ENCODE measurements at regions not wholly inside any gene's neighbourhood (a gene's known extent, or its start where the extent isn't known, plus 50 kb on each side); places are given as distances from the start of the nearest gene placed in this dataset.

- Histone ChIP-seq H3K4me3 (ENCODE audit: low read length in 2 of 2) (no peak overlapping the region), H3K9ac (ENCODE audit: low read length in 2 of 2) (no peak overlapping the region), H3K4me1 (ENCODE audit: control insufficient read depth, insufficient read depth, low read length) (no peaks in the 10 kb centered on the region), H3K36me3 (ENCODE audit: control insufficient read depth in 2 of 2, insufficient read depth in 2 of 2, low read length in 2 of 2) (no peaks in the 10 kb centered on the region), H3K9me3 (ENCODE audit: control insufficient read depth in 2 of 2, low read length in 2 of 2) (no peaks in the 10 kb centered on the region), H3K27ac (ENCODE audit: low read length) (no peak overlapping the region), H3K27me3 (ENCODE audit: control insufficient read depth in 1 of 2, insufficient read depth in 2 of 2, low read length in 2 of 2) (no peaks in the 10 kb centered on the region)
Observed at GRCh38 chr1:209249785-209250440, 333.6 kb upstream of the CAMK1G start.

DNA sequence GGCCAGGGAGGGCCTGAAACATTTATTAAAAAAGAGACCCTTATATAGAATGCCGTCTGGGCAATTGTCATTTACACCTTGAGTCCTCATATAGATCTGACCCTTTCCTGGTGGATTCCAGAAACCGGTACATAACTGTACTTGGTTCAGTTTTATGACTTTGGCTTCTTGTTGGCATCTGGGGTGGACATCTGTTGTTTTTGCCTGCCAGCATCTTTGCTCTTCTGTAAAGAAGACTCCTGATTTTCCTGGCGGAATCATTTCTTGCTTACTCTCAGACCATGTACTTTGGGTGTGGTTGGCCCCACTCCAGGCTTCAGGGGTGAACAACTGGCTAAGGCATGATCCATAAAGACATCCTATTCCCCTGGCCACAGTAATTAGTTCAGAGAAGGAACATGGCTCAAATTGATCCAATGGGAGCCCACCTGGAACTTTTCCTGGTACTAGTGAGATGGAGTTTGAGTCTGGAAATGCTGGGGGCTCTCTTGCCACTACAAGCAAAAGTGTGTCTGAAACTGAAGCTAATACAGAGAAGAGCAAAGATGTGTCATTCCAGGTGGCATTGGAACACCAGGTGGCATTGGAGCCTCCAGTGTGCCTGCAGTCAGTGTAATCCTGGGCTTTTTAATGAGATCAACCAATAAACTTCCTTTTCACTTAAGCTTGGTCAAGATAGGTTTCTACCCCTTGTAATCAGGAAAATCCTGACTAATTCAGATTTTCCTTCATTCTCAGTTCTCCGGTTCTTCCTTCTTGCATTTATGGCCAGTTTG, 332.5 kb upstream of the CAMK1G start:
- H3K27me3 ChIP-seq (ENCODE audit: control insufficient read depth in 1 of 2, insufficient read depth in 2 of 2, low read length in 2 of 2), result no peaks in the 10 kb centered on the region
- H3K9me3 ChIP-seq (ENCODE audit: control insufficient read depth in 2 of 2, low read length in 2 of 2), result no peaks in the 10 kb centered on the region
- H3K9ac ChIP-seq (ENCODE audit: low read length in 2 of 2), result no peak overlapping the region
- H3K27ac ChIP-seq (ENCODE audit: low read length), result no peak overlapping the region
- H3K4me1 ChIP-seq (ENCODE audit: control insufficient read depth, insufficient read depth, low read length), result no peaks in the 10 kb centered on the region
- H3K4me3 ChIP-seq (ENCODE audit: low read length in 2 of 2), result no peak overlapping the region
- H3K36me3 ChIP-seq (ENCODE audit: control insufficient read depth in 2 of 2, insufficient read depth in 2 of 2, low read length in 2 of 2), result no peaks in the 10 kb centered on the region

- Histone ChIP-seq H3K9ac (ENCODE audit: low read length in 2 of 2) (no peak overlapping the region), H3K36me3 (ENCODE audit: control insufficient read depth in 2 of 2, insufficient read depth in 2 of 2, low read length in 2 of 2) (no peaks in the 10 kb centered on the region), H3K9me3 (ENCODE audit: control insufficient read depth in 2 of 2, low read length in 2 of 2) (peaks cover 4 to 11% of the 10 kb centered on the region in 2 donors), H3K4me1 (ENCODE audit: control insufficient read depth, insufficient read depth, low read length) (no peaks in the 10 kb centered on the region), H3K4me3 (ENCODE audit: low read length in 2 of 2) (no peak overlapping the region), H3K27ac (ENCODE audit: low read length) (no peak overlapping the region), H3K27me3 (ENCODE audit: control insufficient read depth in 1 of 2, insufficient read depth in 2 of 2, low read length in 2 of 2) (no peaks in the 10 kb centered on the region)
Observed at GRCh38 chr1:209256766-209257350, 326.7 kb upstream of the CAMK1G start.

DNA sequence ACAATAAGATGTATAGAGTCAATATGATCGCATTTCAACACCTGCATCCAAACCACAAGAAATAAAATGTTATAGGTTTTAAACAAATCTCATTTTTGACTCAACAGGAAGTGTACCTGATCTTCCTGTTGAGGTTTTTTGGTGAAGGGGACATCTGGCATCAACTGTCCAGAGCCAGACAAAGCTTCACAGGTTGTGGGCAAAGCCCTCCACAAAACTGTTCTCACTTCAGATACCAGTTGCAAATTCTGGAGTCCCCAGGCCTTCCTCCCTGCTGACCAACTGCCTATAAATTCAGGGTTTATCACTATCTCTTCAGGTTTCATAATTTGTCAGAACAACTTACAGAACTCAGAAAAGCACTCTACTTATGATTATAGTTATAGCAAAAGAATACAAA, 326.1 kb upstream of the CAMK1G start:
- H3K4me3 ChIP-seq (ENCODE audit: low read length in 2 of 2), result no peak overlapping the region
- H3K4me1 ChIP-seq (ENCODE audit: control insufficient read depth, insufficient read depth, low read length), result no peaks in the 10 kb centered on the region
- no peaks in the 10 kb centered on the region for H3K27me3 ChIP-seq (ENCODE audit: control insufficient read depth in 1 of 2, insufficient read depth in 2 of 2, low read length in 2 of 2)
- no peaks in the 10 kb centered on the region for H3K36me3 ChIP-seq (ENCODE audit: control insufficient read depth in 2 of 2, insufficient read depth in 2 of 2, low read length in 2 of 2)
- H3K27ac ChIP-seq (ENCODE audit: low read length), result no peak overlapping the region
- no peak overlapping the region for H3K9ac ChIP-seq (ENCODE audit: low read length in 2 of 2)
- H3K9me3 ChIP-seq (ENCODE audit: control insufficient read depth in 2 of 2, low read length in 2 of 2), result peaks cover 4 to 11% of the 10 kb centered on the region in 2 donors

- no peaks in the 10 kb centered on the region for H3K4me1 ChIP-seq (ENCODE audit: control insufficient read depth, insufficient read depth, low read length)
- H3K27me3 ChIP-seq (ENCODE audit: control insufficient read depth in 1 of 2, insufficient read depth in 2 of 2, low read length in 2 of 2), result no peaks in the 10 kb centered on the region
Observed at GRCh38 chr1:209260136-209260535, 323.4 kb upstream of the CAMK1G start.

GRCh38 chr1:209262631-209263030, 320.9 kb upstream of the CAMK1G start:
- H3K4me3 ChIP-seq (ENCODE audit: low read length in 2 of 2), result no peak overlapping the region
- no peaks in the 10 kb centered on the region for H3K27me3 ChIP-seq (ENCODE audit: control insufficient read depth in 1 of 2, insufficient read depth in 2 of 2, low read length in 2 of 2)
- H3K36me3 ChIP-seq (ENCODE audit: control insufficient read depth in 2 of 2, insufficient read depth in 2 of 2, low read length in 2 of 2), result no peaks in the 10 kb centered on the region
- no peak overlapping the region for H3K9ac ChIP-seq (ENCODE audit: low read length in 2 of 2)
- H3K27ac ChIP-seq (ENCODE audit: low read length), result no peak overlapping the region
- peaks cover 4 to 8% of the 10 kb centered on the region in 2 donors for H3K9me3 ChIP-seq (ENCODE audit: control insufficient read depth in 2 of 2, low read length in 2 of 2)
- H3K4me1 ChIP-seq (ENCODE audit: control insufficient read depth, insufficient read depth, low read length), result no peaks in the 10 kb centered on the region

More at GRCh38 chr1:209260136-209260535, 323.4 kb upstream of the CAMK1G start:
- Histone ChIP-seq H3K27ac (ENCODE audit: low read length) (no peak overlapping the region), H3K9ac (ENCODE audit: low read length in 2 of 2) (no peak overlapping the region), H3K9me3 (ENCODE audit: control insufficient read depth in 2 of 2, low read length in 2 of 2) (peaks cover 4 to 11% of the 10 kb centered on the region in 2 donors), H3K36me3 (ENCODE audit: control insufficient read depth in 2 of 2, insufficient read depth in 2 of 2, low read length in 2 of 2) (no peaks in the 10 kb centered on the region), H3K4me3 (ENCODE audit: low read length in 2 of 2) (no peak overlapping the region)

DNA sequence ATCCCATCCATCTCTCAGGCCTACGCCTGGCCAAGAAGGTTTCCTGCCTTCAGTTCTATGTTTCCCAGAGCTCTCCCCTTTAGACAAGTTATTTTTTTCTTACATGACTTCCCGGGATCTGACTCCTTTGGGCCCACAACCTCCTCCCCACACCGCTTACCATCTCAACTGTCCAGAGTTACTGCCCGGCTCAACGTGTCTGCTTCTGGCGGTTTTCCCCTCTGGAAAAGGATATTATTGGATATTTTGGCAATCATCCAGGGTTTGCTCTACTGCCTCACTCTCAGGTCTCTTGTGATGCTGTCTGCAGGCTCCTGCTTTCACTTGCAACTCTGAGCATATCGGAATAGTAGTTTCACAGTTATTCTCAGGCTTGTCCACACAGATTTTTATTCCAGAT, 318.2 kb upstream of the CAMK1G start:
- H3K36me3 ChIP-seq (ENCODE audit: control insufficient read depth in 2 of 2, insufficient read depth in 2 of 2, low read length in 2 of 2), result no peaks in the 10 kb centered on the region
- no peak overlapping the region for H3K9ac ChIP-seq (ENCODE audit: low read length in 2 of 2)
- H3K9me3 ChIP-seq (ENCODE audit: control insufficient read depth in 2 of 2, low read length in 2 of 2), result no peaks in the 10 kb centered on the region
- H3K4me3 ChIP-seq (ENCODE audit: low read length in 2 of 2), result no peak overlapping the region
- H3K27me3 ChIP-seq (ENCODE audit: control insufficient read depth in 1 of 2, insufficient read depth in 2 of 2, low read length in 2 of 2), result no peaks in the 10 kb centered on the region
- H3K4me1 ChIP-seq (ENCODE audit: control insufficient read depth, insufficient read depth, low read length), result no peaks in the 10 kb centered on the region
- peak overlapping the region; percentile 43 for H3K27ac ChIP-seq (ENCODE audit: low read length)

GRCh38 chr1:209266590-209267205, 316.8 kb upstream of the CAMK1G start:
- no peak overlapping the region for H3K9ac ChIP-seq (ENCODE audit: low read length in 2 of 2)
- H3K4me3 ChIP-seq (ENCODE audit: low read length in 2 of 2), result no peak overlapping the region
- H3K36me3 ChIP-seq (ENCODE audit: control insufficient read depth in 2 of 2, insufficient read depth in 2 of 2, low read length in 2 of 2), result no peaks in the 10 kb centered on the region

DNA sequence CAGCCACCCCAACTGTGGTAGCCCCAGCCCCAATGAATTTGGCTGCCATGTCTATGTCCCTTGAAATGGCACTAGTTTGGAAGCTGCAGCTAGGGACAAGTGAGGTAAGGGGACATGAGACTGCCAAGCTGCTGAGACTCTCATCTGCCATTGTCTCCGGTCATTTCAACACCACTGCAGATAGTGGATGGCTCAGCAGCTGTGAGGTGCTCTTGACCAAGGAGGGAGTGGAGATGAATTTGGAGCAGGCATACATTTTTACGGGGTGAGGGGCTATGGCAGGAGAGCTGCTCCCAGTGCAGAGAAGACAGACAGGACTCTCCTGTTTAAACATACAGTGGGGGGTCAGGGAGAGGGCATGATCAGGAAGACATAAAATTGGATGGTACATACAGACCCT, 315.5 kb upstream of the CAMK1G start:
- no peak overlapping the region for H3K27ac ChIP-seq (ENCODE audit: low read length)
- H3K9ac ChIP-seq (ENCODE audit: low read length in 2 of 2), result no peak overlapping the region
- no peaks in the 10 kb centered on the region for H3K36me3 ChIP-seq (ENCODE audit: control insufficient read depth in 2 of 2, insufficient read depth in 2 of 2, low read length in 2 of 2)
- no peaks in the 10 kb centered on the region for H3K27me3 ChIP-seq (ENCODE audit: control insufficient read depth in 1 of 2, insufficient read depth in 2 of 2, low read length in 2 of 2)
- no peaks in the 10 kb centered on the region for H3K4me1 ChIP-seq (ENCODE audit: control insufficient read depth, insufficient read depth, low read length)
- no peak overlapping the region for H3K4me3 ChIP-seq (ENCODE audit: low read length in 2 of 2)
- H3K9me3 ChIP-seq (ENCODE audit: control insufficient read depth in 2 of 2, low read length in 2 of 2), result no peaks in the 10 kb centered on the region

More at GRCh38 chr1:209266590-209267205, 316.8 kb upstream of the CAMK1G start:
- Histone ChIP-seq H3K27me3 (ENCODE audit: control insufficient read depth in 1 of 2, insufficient read depth in 2 of 2, low read length in 2 of 2) (no peaks in the 10 kb centered on the region), H3K9me3 (ENCODE audit: control insufficient read depth in 2 of 2, low read length in 2 of 2) (no peaks in the 10 kb centered on the region), H3K4me1 (ENCODE audit: control insufficient read depth, insufficient read depth, low read length) (no peaks in the 10 kb centered on the region), H3K27ac (ENCODE audit: low read length) (no peak overlapping the region)

GRCh38 chr1:209268479-209268878, 315.0 kb upstream of the CAMK1G start:
- H3K4me1 ChIP-seq (ENCODE audit: control insufficient read depth, insufficient read depth, low read length), result no peaks in the 10 kb centered on the region
- no peaks in the 10 kb centered on the region for H3K9me3 ChIP-seq (ENCODE audit: control insufficient read depth in 2 of 2, low read length in 2 of 2)
- no peak overlapping the region for H3K27ac ChIP-seq (ENCODE audit: low read length)
- H3K4me3 ChIP-seq (ENCODE audit: low read length in 2 of 2), result no peak overlapping the region
- H3K36me3 ChIP-seq (ENCODE audit: control insufficient read depth in 2 of 2, insufficient read depth in 2 of 2, low read length in 2 of 2), result no peaks in the 10 kb centered on the region
- H3K9ac ChIP-seq (ENCODE audit: low read length in 2 of 2), result no peak overlapping the region
- H3K27me3 ChIP-seq (ENCODE audit: control insufficient read depth in 1 of 2, insufficient read depth in 2 of 2, low read length in 2 of 2), result no peaks in the 10 kb centered on the region

Data from stomach smooth muscle (tissue), 2 donors.